AG04450 (cell line): ENCODE measurements at regions not wholly inside any gene's neighbourhood (a gene's known extent, or its start where the extent isn't known, plus 50 kb on each side); places are given as distances from the start of the nearest gene placed in this dataset. TPM values are rescaled to one million over a fixed set of nuclear protein-coding genes. Genes with fewer than 3 reads are reported as not detected.

ENCODE experiments used
- small RNA-seq: library from RNA; depleted of rRNA; stranded (forward); fragments of <200 nt; gene quantifications from one replicate; pipeline ENCODE3, GENCODE V24; 2012; ENCODE audit warnings: low read depth; ENCODE audit not compliant: insufficient read length

Small RNA genes lying in the stretch of these regions (small RNA-seq; reads per million reads assigned to genes)
- gene COX6B1P7: not detected
